B cell (primary cell): ENCODE measurements at regions not wholly inside any gene's neighbourhood (a gene's known extent, or its start where the extent isn't known, plus 50 kb on each side); places are given as distances from the start of the nearest gene placed in this dataset.

ENCODE experiments used
- ATAC-seq: fragments of 200-7000 bp; cut with Tn5 transposase; one replicate; pipeline ENCODE4 v1.10.0; 2021; ENCODE audit warnings: low read depth, mild to moderate bottlenecking, moderate number of reproducible peaks, moderate library complexity
- CTCF ChIA-PET: fragments of 350-600 bp; sonication (Branson Sonifier 250); formaldehyde crosslinking; loops from one replicate; lab custom pipeline; 2021; ENCODE audit warnings: antibody characterized with exemption, inconsistent platforms; lab: Charles Lee
- POLR2A ChIA-PET: fragments of 350-600 bp; sonication (Branson Sonifier 250); formaldehyde crosslinking; loops from one replicate; lab custom pipeline; 2021; ENCODE audit warnings: antibody characterized with exemption; lab: Charles Lee
- DNase-seq: peaks from one replicate; pipeline ENCODE4 v3.0.0; 2013
- H2AFZ ChIP-seq: 2 replicates; pipeline ENCODE4 v1.6.1; 2012; ENCODE audit warnings: mild to moderate bottlenecking, low read depth, low read length; ENCODE audit not compliant: insufficient read depth, poor library complexity, severe bottlenecking
- H3K27ac ChIP-seq, 2 donors: 1 replicate in 1 of 2; 2 replicates in 1 of 2; pipeline ENCODE4 v1.5.1; 2012 to 2013; ENCODE audit warnings: low read length in 2 of 2, mild to moderate bottlenecking in 2 of 2, moderate library complexity in 1 of 2
- H3K27me3 ChIP-seq, 4 experiments: fragments of 200-600 bp in 1 of 4; sonication (generic) in 1 of 4; replicated peaks in 1 of 4; 1 replicate in 2 of 4; 2 replicates in 2 of 4; pipeline versions ENCODE4 v1.6.1 to v1.7.0; 2013 to 2016; ENCODE audit warnings: low read length in 3 of 4, mild to moderate bottlenecking in 2 of 4, mixed read lengths in 1 of 4, moderate library complexity in 1 of 4; ENCODE audit not compliant: insufficient read depth in 4 of 4, control insufficient read depth in 3 of 4; ENCODE audit errors: control extremely low read depth in 1 of 4
- H3K36me3 ChIP-seq, 2 experiments: replicated peaks in 1 of 2; 1 replicate in 1 of 2; 2 replicates in 1 of 2; pipeline versions ENCODE4 v1.6.1 to v1.7.1; 2013; ENCODE audit warnings: low read length in 1 of 2; ENCODE audit not compliant: insufficient read depth in 2 of 2, control insufficient read depth in 1 of 2; ENCODE audit errors: control extremely low read depth in 1 of 2, extremely low read depth in 1 of 2
- H3K4me1 ChIP-seq, 2 donors: fragments of 200-600 bp in 1 of 2; sonication (generic) in 1 of 2; 1 replicate in 1 of 2; 2 replicates in 1 of 2; pipeline versions ENCODE4 v1.5.1 to v1.6.1; 2013 to 2017; ENCODE audit warnings: low read length in 2 of 2; ENCODE audit not compliant: control insufficient read depth in 2 of 2, insufficient read depth in 2 of 2
- H3K4me2 ChIP-seq: replicated peaks from 2 replicates; pipeline ENCODE3; 2012; ENCODE audit warnings: mild to moderate bottlenecking, low read depth, low read length; ENCODE audit not compliant: poor library complexity, severe bottlenecking
- H3K4me3 ChIP-seq, 5 experiments: fragments of 200-600 bp in 1 of 5; sonication (generic) in 1 of 5; 1 replicate in 3 of 5; 2 replicates in 2 of 5; pipeline versions ENCODE4 v1.5.1 to v1.7.0; 2011 to 2016; ENCODE audit warnings: low read length in 4 of 5, mild to moderate bottlenecking in 4 of 5, low read depth in 2 of 5, control low read depth in 1 of 5, moderate library complexity in 1 of 5; ENCODE audit not compliant: insufficient read depth in 1 of 5; ENCODE audit errors: control extremely low read depth in 1 of 5, extremely low read depth in 1 of 5
- H3K79me2 ChIP-seq: fragments of 200-600 bp; sonication (generic); one replicate; pipeline ENCODE4 v1.6.0; 2016; ENCODE audit warnings: low read length; ENCODE audit not compliant: control insufficient read depth, insufficient read depth
- H3K9ac ChIP-seq: fragments of 200-600 bp; sonication (generic); 2 replicates; pipeline ENCODE4 v1.6.1; 2017; ENCODE audit warnings: mild to moderate bottlenecking, low read length, moderate library complexity
- H3K9me3 ChIP-seq, 3 donors: one replicate each; pipeline versions ENCODE4 v1.6.1 to v1.7.1; 2013; ENCODE audit warnings: low read length in 2 of 3; ENCODE audit not compliant: control insufficient read depth in 2 of 3, insufficient read depth in 1 of 3; ENCODE audit errors: control extremely low read depth in 1 of 3
- H4K20me1 ChIP-seq: 2 replicates; pipeline ENCODE4 v1.6.0; 2012; ENCODE audit warnings: mild to moderate bottlenecking, low read length; ENCODE audit not compliant: insufficient read depth, control insufficient read depth, poor library complexity, severe bottlenecking
- H3K27ac Mint-ChIP-seq: one replicate; pipeline ENCODE4 v1.8.0; 2021; ENCODE audit warnings: mixed read lengths
- H3K27me3 Mint-ChIP-seq: one replicate; pipeline ENCODE4 v1.8.0; 2021; ENCODE audit warnings: mixed read lengths
- H3K4me1 Mint-ChIP-seq: one replicate; pipeline ENCODE4 v1.8.0; 2021; ENCODE audit warnings: mixed read lengths
- H3K4me3 Mint-ChIP-seq: one replicate; pipeline ENCODE4 v1.8.0; 2021; ENCODE audit warnings: mixed read lengths
- H3K9me3 Mint-ChIP-seq: one replicate; pipeline ENCODE4 v1.8.0; 2022; ENCODE audit warnings: mixed read lengths; ENCODE audit not compliant: insufficient read depth
- EZH2 ChIP-seq: IDR thresholded peaks from 2 replicates; pipeline ENCODE4 v1.6.1; 2012; ENCODE audit warnings: borderline replicate concordance, low read depth, mild to moderate bottlenecking, moderate library complexity, low read length; ENCODE audit not compliant: insufficient read depth, poor library complexity, severe bottlenecking
- WGBS: methylation state at CpG from one replicate; pipeline ENCODE4 v1.1.5; 2013; ENCODE audit warnings: missing lambda C conversion rate; ENCODE audit not compliant: insufficient coverage; 5-methylcytosine and 5-hydroxymethylcytosine counted together
- intact Hi-C: fragments of 100-400 bp; cut with micrococcal nuclease; formaldehyde crosslinking; loops from one replicate; pipeline ENCODE4 v1.10.0; 2022
- TF ChIP-seq, protein P1 (sequence below): fragments of 200-600 bp; IDR thresholded peaks from one replicate; pipeline ENCODE4 v1.8.0; 2022; ENCODE audit warnings: antibody characterized with exemption, mild to moderate bottlenecking

DNA sequence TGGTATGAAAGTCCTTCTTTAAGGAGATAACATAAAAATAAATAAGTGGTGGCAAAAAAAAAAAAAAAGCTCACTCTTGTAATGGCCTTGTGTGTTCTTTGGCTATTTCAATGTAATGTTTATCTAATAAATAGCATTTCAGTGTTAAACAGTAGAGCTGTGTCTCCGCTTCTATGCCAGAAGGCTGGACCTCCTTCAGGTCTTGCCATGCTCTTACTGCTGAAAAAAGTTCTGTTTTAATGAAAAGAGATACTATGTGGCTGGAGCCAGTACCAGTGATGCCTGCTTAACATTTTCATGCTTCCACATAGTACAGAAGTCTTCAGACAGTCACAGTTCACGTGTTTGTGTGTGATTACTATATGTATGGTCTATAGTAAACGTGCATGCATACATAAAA lies 74.1 kb upstream of the PRICKLE1 start:
- no peak overlapping the region for H3K27ac ChIP-seq
- H3K27me3 ChIP-seq = peaks cover 0 to 2% (median 0%) of the 10 kb centered on the region in 4 experiments
- H3K27me3 Mint-ChIP-seq = peaks cover 8% of the 10 kb centered on the region
- DNase-seq (no peak), ATAC-seq (no peak)
- ChIA-PET POLR2A (no interaction called here), CTCF (no interaction called here)
- no peak overlapping the region for H2AFZ ChIP-seq
- no peaks in the 10 kb centered on the region for H3K4me1 Mint-ChIP-seq
- H3K4me3 ChIP-seq = no peak overlapping the region
- no peak for TF ChIP-seq EZH2
- TF ChIP-seq, protein P1, sequence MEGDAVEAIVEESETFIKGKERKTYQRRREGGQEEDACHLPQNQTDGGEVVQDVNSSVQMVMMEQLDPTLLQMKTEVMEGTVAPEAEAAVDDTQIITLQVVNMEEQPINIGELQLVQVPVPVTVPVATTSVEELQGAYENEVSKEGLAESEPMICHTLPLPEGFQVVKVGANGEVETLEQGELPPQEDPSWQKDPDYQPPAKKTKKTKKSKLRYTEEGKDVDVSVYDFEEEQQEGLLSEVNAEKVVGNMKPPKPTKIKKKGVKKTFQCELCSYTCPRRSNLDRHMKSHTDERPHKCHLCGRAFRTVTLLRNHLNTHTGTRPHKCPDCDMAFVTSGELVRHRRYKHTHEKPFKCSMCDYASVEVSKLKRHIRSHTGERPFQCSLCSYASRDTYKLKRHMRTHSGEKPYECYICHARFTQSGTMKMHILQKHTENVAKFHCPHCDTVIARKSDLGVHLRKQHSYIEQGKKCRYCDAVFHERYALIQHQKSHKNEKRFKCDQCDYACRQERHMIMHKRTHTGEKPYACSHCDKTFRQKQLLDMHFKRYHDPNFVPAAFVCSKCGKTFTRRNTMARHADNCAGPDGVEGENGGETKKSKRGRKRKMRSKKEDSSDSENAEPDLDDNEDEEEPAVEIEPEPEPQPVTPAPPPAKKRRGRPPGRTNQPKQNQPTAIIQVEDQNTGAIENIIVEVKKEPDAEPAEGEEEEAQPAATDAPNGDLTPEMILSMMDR = no peak
- H4K20me1 ChIP-seq = no peaks in the 10 kb centered on the region
- H3K9ac ChIP-seq = no peak overlapping the region
- intact Hi-C loops = no loop called here
- no peaks in the 10 kb centered on the region for H3K9me3 ChIP-seq
- 100% methylated on average over 1 of the region's 3 CpGs for WGBS
- no peaks in the 10 kb centered on the region for H3K79me2 ChIP-seq
- no peak overlapping the region for H3K27ac Mint-ChIP-seq
- H3K36me3 ChIP-seq = no peaks in the 10 kb centered on the region
- no peaks in the 10 kb centered on the region for H3K9me3 Mint-ChIP-seq
- no peak overlapping the region for H3K4me2 ChIP-seq
- no peak overlapping the region for H3K4me3 Mint-ChIP-seq
- H3K4me1 ChIP-seq = no peaks in the 10 kb centered on the region

DNA sequence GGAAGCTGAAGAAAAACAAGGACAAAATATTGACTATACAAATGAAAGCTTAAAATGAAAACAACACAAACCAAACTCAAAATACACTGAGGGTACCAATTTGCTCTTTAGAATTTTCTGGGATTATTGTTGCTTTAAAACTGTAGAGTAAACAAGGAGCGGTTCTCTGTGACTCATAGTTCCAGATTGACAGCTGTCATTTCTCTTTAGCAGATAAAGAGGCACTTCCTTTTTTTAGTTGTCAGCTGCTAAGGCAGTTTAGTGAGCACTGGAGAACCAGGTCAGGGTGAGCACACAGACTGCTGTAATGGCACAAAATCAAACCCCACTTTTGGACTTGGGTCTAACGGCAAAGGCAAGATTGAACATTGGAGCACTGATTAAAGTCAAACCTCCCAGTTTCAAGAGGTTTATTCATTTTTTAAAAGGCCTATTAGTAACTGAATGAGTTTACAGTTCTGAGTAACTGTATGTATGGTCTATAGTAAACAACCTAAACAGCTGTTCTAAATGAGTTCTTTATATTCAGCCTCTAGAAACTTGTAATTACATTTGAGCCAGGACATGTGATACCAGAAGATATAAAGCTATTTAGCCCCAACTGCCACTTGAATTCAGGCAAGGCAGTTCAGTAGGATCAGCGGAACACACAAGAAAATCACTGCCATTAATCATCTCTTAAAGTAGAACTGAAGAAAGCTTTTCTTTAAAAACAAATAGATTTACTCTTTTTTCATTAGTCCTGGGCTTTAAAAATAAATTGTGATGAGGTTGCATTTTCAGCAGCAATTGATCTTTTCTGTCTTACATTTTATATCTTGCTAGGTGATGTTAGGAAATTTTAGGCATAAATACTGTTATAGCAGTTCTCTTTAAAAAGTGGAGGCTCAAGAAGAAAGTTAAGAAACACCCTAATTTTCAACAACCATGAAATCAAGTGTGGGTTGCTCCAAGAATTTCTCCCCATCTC lies 71.7 kb upstream of the PRICKLE1 start:
- Mint-ChIP-seq H3K4me1 (no peaks in the 10 kb centered on the region), H3K4me3 (no peak overlapping the region), H3K27ac (no peak overlapping the region), H3K27me3 (peaks cover 3% of the 10 kb centered on the region), H3K9me3 (no peaks in the 10 kb centered on the region)
- Histone ChIP-seq H3K27ac (no peak overlapping the region), H4K20me1 (no peaks in the 10 kb centered on the region), H2AFZ (no peak overlapping the region), H3K4me1 (no peaks in the 10 kb centered on the region), H3K27me3 (peaks cover 0 to 2% (median 0%) of the 10 kb centered on the region in 4 experiments), H3K4me3 (no peak overlapping the region), H3K36me3 (no peaks in the 10 kb centered on the region), H3K9me3 (no peaks in the 10 kb centered on the region), H3K9ac (no peak overlapping the region), H3K79me2 (no peaks in the 10 kb centered on the region), H3K4me2 (no peak overlapping the region)
- POLR2A ChIA-PET = no interaction called here
- no CpG with 5 or more reads among the region's 3 CpGs for WGBS
- no peak for ATAC-seq
- no peak for DNase-seq
- TF ChIP-seq, protein P1 = no peak
- no peak for TF ChIP-seq EZH2
- intact Hi-C loops = no loop called here
- CTCF ChIA-PET = no interaction called here
